Left lobe of liver (tissue), 2 donors: ENCODE measurements at regions not wholly inside any gene's neighbourhood (a gene's known extent, or its start where the extent isn't known, plus 50 kb on each side); places are given as distances from the start of the nearest gene placed in this dataset.
"Not testable (repeated sequence)": the region's sequence is repeated elsewhere in the genome, so short reads cannot be mapped to it uniquely, and the experiment has no call there.

Experiments used
- ATAC-seq: fragments of 200-7000 bp; cut with Tn5 transposase; one replicate; pipeline ENCODE4 v1.9.1; 2020; ENCODE audit warnings: mild to moderate bottlenecking, moderate library complexity
- DNase-seq: peaks from one replicate; pipeline ENCODE4 v3.0.0-alpha.2; 2020; ENCODE audit warnings: low spot score
- donor health status: DM: no; HTN: no; CAD: no; lungs with moderate emphysema.
- donor health status: DM: no; HTN: yes; CAD: no.

- no peak for DNase-seq
- no peak for ATAC-seq
These were observed 127.1 kb downstream of the MRPS30 start for GRCh38 chr5:44935871-44936270.

DNA sequence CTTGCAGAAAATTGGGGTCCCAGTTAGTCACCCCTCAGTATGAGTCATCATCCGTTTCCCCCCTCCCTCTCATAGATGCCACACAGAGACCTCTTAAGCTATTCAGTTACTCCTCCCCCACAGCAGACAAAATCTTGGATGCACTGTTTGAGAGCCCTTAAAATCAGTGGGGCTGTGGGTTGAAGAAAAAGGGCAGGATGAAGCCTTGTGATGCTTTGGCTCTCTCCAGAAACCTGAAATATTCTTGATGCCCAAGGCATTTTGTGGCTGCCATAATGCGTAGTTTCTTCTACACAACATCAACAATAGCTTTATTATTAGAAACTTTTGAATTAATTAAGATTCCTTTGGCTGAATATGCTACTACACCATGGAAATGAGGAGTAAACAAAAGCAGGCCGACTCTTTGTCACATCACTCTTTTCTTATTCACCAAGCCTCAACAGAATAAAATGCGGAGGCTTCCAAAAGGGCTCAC, 133.8 kb downstream of the MRPS30 start:
- ATAC-seq (no peak), DNase-seq (no peak)

DNA sequence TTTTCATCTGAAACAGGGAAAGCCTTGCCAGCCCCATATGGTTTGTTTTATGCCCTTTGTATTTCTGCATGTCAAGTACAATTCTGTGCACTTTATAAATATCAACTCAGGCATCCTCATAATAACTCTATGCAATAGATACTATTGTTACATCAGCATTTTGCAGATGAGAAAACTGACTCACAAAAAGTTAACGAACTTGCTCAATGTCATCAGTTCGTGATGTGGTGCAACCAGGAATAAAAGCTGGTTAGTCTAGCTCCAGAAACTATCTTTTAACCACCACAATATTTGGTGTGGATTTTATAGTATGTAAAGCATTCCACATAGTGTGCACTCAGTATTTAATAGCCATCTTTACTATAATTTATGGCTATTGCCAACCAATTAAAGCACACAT, 134.9 kb downstream of the MRPS30 start:
- DNase-seq (no peak), ATAC-seq (no peak)

DNA sequence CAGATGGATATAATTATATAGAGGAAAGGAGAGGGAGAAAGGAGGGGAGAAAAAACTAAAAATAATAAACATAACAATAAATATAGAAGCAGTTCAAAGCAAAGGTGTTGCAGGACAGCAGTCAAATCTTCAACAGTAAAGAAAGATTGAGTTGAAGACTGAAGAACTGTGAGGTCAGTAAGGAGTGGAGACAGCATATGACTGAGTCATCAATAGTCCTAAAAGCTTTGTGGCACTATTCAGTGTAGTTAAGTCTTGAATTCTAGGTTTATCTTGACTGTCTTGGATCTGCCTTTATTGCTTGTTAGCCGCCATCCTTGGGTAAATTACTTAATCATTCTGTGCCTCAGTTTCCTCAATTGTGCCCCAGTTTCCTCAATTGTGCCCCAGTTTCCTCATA, 137.0 kb downstream of the MRPS30 start:
- DNase-seq = no peak
- ATAC-seq = no peak

DNA sequence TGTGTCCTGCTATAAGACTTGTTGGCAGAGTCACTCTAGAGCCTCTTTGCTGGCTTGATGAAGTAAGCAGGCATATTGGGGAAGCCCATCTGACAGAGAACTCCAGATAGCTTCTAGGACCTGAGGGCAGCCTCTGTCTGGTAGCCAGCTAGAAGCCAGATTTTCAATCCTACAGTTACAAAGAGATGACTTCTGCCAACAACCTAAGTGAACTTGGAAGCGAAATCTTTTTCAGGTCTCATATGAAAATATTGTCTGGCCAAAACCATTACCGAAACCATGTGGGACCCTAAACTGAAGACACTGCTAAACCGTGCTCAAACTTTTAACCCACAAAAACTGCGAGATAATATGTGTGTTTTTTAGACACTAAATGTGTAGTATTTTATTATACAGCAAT, 140.9 kb downstream of the MRPS30 start:
- no peak for DNase-seq

GRCh38 chr5:44951371-44951770, 142.6 kb downstream of the MRPS30 start:
- no peak for DNase-seq
- no peak for ATAC-seq

More for the DNA sequence above, 140.9 kb downstream of the MRPS30 start:
- no peak for ATAC-seq

DNA sequence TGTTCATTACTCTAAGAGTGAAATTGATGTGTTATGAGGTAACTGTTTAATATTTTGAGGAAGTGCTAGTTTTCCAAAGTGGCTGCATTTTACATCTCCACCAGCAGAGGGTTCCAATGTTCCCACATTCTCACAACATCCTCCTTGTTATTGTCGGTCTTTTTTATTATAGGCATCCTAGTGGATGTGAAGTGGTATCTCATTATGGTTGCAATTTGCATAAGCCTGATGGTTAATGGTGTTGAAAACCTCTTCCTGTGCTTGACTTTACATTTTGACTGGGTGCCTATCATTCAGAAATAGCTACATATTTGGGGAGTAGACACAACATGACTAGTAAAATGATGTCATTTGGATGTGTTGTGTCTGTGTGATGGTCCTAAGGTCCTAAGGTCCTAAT, 143.6 kb downstream of the MRPS30 start:
- peak; percentile 74 for ATAC-seq
- no peak for DNase-seq

DNA sequence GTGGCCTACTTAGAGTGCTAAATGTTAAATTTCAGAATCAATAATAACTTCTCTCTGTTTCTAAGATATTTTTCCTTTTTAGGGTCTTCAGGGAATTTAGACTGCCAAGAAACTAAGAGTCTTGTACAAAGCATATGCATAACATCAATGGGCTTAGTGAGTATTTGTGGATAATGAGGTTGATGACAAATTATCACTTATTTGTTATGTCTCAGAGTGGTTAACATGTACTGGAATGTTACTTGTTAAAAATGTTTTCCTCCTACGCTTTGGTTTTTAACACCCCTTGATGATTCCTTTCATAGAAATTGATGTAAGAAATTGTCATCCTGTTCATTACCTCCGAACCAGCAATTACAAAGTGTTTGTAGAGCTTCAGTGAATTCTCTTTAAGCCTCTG, 144.3 kb downstream of the MRPS30 start:
- no peak for ATAC-seq
- DNase-seq = no peak

DNA sequence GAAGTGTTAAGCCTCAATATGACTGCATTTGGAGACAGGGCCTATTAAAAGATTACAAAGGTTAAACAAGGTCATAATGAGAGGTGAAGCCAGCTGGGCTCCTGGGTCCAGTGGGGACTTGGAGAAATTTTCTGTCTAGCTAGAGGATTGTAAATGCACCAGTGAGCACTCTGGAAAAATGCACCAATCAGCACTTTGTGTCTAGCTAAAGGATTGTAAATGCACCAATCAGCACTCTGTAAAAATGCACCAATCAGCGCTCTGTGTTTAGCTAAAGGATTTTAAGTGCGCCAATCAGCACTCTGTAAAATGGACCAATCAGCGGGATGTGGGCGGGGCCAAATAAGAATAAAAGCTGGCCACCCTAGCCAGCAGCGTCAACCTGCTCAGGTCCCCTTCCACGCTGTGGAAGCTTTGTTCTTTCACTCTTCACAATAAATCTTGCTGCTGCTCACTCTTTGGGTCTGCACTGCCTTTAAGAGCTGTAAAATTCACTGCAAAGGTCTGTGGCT, 150.3 kb downstream of the MRPS30 start:
- not testable (repeated sequence) for DNase-seq, ATAC-seq

DNA sequence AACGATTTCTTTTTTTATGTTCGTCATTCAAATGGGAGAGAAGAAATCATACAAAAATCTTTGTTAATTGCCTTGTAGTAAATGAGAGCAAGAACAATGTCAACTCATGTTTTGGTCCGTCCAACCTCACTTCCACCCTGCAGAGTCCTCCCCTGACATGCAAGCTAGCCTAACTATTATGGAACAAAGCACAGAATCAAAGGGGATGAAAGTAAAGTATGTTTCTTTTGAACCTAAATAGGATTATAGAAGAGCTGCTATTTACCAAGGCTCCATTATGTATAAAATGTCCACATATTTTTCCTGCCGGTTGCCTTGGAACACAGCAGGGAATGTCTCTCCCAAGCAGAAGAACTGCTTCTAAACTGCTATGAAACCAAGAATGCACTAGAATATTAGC, 161.1 kb downstream of the MRPS30 start:
- ATAC-seq (no peak), DNase-seq (no peak)

GRCh38 chr5:44970963-44971362, 162.2 kb downstream of the MRPS30 start:
- ATAC-seq, DNase-seq: not testable (repeated sequence)

DNA sequence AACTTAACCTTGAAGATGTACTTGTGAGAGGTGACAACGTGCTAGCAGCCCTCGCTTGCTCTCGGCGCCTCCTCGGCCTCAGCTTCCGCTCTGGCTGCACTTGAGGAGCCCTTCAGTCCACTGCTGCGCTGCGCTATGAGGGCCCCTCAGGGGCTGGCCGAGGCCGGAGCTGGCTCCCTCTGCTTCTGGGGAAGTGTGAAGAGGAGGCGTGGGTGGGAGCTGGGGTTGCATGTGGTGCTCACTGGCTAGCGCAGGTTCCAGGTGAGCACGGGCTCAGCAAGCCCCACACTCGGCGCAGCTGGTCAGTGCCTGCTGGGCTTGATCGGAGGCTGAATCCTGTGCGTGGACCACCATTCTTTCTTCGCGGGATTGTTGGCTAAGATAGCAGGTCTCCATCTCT, 166.1 kb downstream of the MRPS30 start:
- DNase-seq = no peak
- ATAC-seq = no peak

- ATAC-seq (no peak), DNase-seq (no peak)
These were observed 173.0 kb downstream of the MRPS30 start for GRCh38 chr5:44981708-44982107.

GRCh38 chr5:44983006-44983405, 174.3 kb downstream of the MRPS30 start:
- ATAC-seq (no peak), DNase-seq (no peak)

DNA sequence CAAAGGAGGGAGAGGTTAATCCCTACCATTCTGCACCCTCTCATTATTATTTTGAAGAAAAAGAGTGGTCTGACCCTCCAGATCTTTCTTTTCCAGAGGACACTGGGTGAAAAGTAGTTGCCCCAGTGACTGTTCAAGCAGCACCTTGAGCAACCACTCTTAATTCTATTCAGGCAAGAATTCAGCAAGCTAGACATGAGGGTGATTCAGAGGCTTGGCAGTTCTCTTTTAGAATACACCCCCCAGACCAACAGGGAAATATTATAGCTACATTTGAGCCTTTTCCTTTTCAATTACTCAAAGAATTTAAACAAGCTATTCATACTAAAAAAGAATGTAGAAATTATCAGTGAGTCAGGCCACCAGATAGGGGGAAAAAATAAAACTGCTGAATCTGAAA, 178.3 kb downstream of the MRPS30 start:
- DNase-seq = no peak
- ATAC-seq = no peak

DNA sequence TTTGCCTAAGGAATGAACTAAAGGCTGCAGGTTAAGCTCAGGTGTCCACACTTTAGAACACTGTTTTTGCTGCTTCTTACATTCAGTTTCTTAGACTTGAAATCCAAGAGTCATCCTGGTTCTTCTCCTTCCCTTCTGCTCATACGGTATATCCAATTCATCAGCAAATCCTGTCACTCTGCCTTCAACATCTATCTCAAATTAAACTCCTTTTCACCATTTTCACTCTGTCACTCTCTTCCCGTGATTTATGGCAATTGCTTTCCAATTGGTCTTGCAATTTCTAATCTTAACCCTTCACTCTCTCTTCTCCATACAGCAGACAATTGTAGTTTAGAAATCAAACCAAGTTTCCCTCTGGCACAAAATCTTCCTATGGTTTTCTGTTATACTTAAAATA, 182.9 kb downstream of the MRPS30 start:
- ATAC-seq = no peak
- DNase-seq = no peak

DNA sequence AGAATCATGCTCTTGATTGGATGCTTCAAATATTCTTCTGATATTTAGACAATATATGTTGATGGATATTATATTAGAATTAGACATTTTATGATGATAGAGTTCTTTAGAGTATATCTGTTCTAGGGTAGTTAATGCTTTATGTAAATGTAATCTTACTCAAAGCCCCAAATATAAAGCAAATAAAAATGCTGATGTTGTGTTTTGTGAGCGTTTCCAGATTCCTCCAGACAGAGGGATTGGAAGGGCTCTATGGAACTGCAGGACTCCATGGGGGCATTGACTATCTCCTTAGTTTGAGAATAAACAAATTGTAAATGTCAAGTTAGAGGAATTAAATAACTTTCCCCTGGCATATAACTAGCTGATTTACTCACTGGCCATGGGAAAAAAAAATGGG, 184.5 kb downstream of the MRPS30 start:
- DNase-seq = no peak
- no peak for ATAC-seq

DNA sequence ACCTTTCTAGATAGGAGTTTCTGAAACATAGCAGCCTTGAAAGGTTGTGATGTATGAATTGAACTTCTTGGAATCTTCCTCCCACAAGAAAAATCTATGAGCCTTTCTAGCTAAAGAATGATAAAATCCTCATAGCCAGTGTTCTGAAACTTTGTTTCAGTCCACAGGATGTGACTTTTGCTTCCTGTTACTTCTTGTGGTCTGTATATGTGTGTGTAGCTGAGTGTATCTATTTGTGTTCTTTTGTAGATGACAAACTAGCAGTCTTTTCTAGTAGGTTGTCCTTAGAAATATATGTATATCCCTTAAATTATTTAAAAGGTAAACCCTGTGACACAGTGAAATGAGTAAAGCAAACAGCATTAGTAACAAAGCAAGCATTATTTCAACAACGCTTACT, 188.8 kb downstream of the MRPS30 start:
- DNase-seq (no peak), ATAC-seq (no peak)

GRCh38 chr5:45007102-45007501, 198.4 kb downstream of the MRPS30 start:
- ATAC-seq, DNase-seq: not testable (repeated sequence)

DNA sequence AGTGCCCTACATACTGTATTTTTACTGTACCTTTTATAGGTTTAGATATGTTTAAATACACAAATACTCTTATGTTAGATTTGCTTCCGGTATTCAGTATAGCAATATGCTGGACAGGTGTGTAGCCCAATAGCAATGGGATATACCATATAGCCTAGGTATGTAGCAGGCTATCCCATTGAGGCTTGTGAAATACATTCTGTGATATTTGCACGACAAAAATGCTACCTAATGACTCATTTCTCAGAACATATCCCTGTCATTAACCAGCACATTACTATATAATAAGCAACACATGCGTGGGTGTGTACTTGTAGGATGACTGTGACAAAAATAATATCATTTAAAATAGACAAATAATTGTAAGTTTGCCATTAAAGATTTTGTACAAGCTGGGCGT, 208.8 kb downstream of the MRPS30 start:
- no peak for DNase-seq
- no peak for ATAC-seq

DNA sequence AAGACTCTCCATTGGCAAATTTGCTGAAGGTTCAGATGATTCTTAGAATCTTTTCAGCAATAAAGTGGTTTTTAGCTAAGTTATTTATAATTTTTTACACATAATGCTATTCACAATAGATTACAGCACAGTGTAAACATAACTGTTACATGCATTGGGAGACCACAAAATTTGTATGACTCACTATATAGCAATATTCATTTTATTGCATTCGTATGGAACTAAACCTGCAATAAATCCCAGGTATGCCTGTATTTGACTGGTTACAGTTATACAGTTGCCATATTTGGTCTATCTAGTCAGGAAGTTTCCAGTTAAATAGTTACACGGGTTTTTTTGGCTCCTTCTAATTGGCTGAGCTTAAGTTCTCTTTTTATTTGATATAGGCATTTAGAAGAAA, 220.8 kb downstream of the MRPS30 start:
- DNase-seq (no peak), ATAC-seq (no peak)

- DNase-seq (no peak), ATAC-seq (no peak)
These were observed 227.2 kb downstream of the MRPS30 start for GRCh38 chr5:45035991-45036390.

- DNase-seq (no peak), ATAC-seq (no peak)
These were observed 229.2 kb downstream of the MRPS30 start for GRCh38 chr5:45037927-45038326.
